B cell (primary cell): ENCODE measurements at regions not wholly inside any gene's neighbourhood (a gene's known extent, or its start where the extent isn't known, plus 50 kb on each side); places are given as distances from the start of the nearest gene placed in this dataset.

Experiments
- EZH2 ChIP-seq: IDR thresholded peaks from 2 replicates; pipeline ENCODE4 v1.6.1; 2012; ENCODE audit warnings: borderline replicate concordance, low read depth, mild to moderate bottlenecking, moderate library complexity, low read length; ENCODE audit not compliant: insufficient read depth, poor library complexity, severe bottlenecking
- TF ChIP-seq, protein P1 (sequence below): fragments of 200-600 bp; IDR thresholded peaks from one replicate; pipeline ENCODE4 v1.8.0; 2022; ENCODE audit warnings: antibody characterized with exemption, mild to moderate bottlenecking

DNA sequence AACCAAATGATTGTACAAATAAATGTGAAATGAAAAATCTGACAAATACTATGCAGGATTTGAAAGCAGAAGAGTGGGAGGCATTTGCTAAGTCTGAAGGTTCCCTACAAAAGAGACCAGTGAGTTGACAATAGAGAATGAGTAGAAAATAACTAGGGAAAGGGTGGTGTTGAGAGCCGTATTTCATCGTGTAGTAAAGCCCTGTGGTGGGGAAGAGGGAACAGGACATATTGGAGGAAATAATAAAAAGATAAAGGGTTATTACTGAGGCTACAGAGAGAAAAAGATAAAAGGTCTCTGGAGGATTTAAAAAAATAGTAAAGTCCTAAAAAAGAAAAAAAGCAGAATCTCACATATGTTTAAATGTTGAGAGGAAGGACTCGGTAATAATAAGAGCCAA lies 268.8 kb downstream of the DUSP6 start:
- TF ChIP-seq, protein P1, sequence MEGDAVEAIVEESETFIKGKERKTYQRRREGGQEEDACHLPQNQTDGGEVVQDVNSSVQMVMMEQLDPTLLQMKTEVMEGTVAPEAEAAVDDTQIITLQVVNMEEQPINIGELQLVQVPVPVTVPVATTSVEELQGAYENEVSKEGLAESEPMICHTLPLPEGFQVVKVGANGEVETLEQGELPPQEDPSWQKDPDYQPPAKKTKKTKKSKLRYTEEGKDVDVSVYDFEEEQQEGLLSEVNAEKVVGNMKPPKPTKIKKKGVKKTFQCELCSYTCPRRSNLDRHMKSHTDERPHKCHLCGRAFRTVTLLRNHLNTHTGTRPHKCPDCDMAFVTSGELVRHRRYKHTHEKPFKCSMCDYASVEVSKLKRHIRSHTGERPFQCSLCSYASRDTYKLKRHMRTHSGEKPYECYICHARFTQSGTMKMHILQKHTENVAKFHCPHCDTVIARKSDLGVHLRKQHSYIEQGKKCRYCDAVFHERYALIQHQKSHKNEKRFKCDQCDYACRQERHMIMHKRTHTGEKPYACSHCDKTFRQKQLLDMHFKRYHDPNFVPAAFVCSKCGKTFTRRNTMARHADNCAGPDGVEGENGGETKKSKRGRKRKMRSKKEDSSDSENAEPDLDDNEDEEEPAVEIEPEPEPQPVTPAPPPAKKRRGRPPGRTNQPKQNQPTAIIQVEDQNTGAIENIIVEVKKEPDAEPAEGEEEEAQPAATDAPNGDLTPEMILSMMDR: no peak
- TF ChIP-seq EZH2: no peak
